ENCODE measurements at regions not wholly inside any gene's neighbourhood (a gene's known extent, or its start where the extent isn't known, plus 50 kb on each side); places are given as distances from the start of the nearest gene placed in this dataset.

- H3K9me3 Mint-ChIP-seq = peaks cover under 1 to 16% (median 3%) of the 10 kb centered on the region in 8 donors
- intact Hi-C loops (cut with micrococcal nuclease) = no loop called here
- ChIA-PET CTCF (ENCODE audit: partially characterized antibody) (no interaction called here), POLR2A (ENCODE audit: partially characterized antibody) (no interaction called here)
- Histone ChIP-seq H3K9me3 (ENCODE audit: control insufficient read depth in 1 of 2, low read length in 2 of 2) (no peaks in the 10 kb centered on the region), H3K27ac (ENCODE audit: low read depth, low read length) (no peak overlapping the region), H3K27me3 (ENCODE audit: insufficient read depth, low read length) (no peaks in the 10 kb centered on the region), H3K36me3 (ENCODE audit: insufficient read depth, low read length) (no peaks in the 10 kb centered on the region), H3K4me3 (ENCODE audit: low read length in 2 of 2) (no peak overlapping the region), H3K4me1 (ENCODE audit: insufficient read depth, low read length) (no peaks in the 10 kb centered on the region)
- DNase-seq = no peak
- H3K27ac Mint-ChIP-seq = no peak overlapping the region
- no peaks in the 10 kb centered on the region for H3K36me3 Mint-ChIP-seq
- H3K27me3 Mint-ChIP-seq = no peaks in the 10 kb centered on the region
- no peaks in the 10 kb centered on the region for H3K4me1 Mint-ChIP-seq
- no peak overlapping the region for H3K4me3 Mint-ChIP-seq
Measured at GRCh38 chr2:116132833-116133232, 1681.7 kb upstream of the DDX18 start.

DNA sequence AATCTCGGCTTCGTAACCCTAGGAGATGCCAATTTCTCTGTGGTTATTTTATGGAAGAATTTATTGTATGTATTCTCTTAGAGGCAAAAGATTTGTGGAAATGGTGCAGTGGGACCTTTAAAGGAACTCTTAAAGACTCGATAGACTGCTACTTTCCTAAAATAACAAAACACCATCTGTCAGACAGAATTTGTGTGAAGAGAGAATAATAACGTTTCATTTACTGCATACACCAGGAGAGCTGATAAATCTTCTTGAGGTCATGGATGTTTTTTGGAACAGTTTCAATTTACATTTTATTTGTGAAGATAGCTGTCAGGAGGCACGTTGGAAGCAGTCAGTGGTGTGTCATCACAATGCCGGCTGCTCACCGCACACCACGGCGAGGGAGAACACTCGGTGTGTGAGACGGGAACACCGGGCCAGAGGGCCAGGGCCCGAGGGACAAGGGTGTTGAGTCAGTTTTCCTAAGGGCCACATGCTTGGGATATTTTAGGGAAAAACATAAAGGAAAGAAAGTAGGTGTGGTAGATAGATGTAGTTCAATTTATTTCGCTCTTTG, 1681.0 kb upstream of the DDX18 start:
- Histone ChIP-seq H3K4me3 (ENCODE audit: low read length in 2 of 2) (no peak overlapping the region), H3K36me3 (ENCODE audit: insufficient read depth, low read length) (no peaks in the 10 kb centered on the region), H3K27ac (ENCODE audit: low read depth, low read length) (no peak overlapping the region), H3K27me3 (ENCODE audit: insufficient read depth, low read length) (no peaks in the 10 kb centered on the region), H3K4me1 (ENCODE audit: insufficient read depth, low read length) (no peaks in the 10 kb centered on the region), H3K9me3 (ENCODE audit: control insufficient read depth in 1 of 2, low read length in 2 of 2) (no peaks in the 10 kb centered on the region)
- POLR2A ChIA-PET (ENCODE audit: partially characterized antibody) = no interaction called here
- Mint-ChIP-seq H3K4me1 (no peaks in the 10 kb centered on the region), H3K27me3 (no peaks in the 10 kb centered on the region), H3K9me3 (peaks cover 0 to 18% (median 3%) of the 10 kb centered on the region in 8 donors), H3K27ac (no peak overlapping the region), H3K36me3 (no peaks in the 10 kb centered on the region), H3K4me3 (no peak overlapping the region)
- no peak for DNase-seq
- intact Hi-C loops (cut with micrococcal nuclease) = no loop called here
- CTCF ChIA-PET (ENCODE audit: partially characterized antibody) = no interaction called here

DNA sequence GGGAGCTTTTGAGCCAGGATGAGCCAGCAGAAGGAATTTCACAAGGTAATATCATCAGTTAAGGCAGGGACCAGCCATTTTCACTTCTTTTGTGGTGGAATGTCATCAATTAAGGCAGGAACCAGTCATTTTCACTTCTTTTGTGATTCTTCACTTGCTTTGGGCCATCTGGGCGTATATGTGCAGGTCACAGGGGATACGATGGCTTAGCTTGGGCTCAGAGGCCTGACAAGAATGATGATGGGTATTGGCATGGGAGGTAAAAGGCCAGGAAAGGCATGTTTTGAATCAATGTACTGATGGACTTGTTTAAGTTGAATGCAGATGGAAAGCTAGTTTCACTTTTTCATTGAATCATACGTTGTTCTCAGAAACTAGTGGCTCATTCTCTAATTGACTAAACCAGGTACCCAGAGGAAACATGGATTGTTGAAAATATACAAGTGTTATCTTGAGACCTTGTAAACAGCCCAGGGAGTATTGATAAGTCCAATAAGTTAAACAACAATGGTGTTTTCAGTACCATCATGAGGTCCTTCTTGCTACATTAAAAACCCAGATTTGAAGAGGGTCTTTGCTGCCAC, 1672.5 kb upstream of the DDX18 start:
- Histone ChIP-seq H3K36me3 (ENCODE audit: insufficient read depth, low read length) (no peaks in the 10 kb centered on the region), H3K27ac (ENCODE audit: low read depth, low read length) (no peak overlapping the region), H3K4me3 (ENCODE audit: low read length in 2 of 2) (no peak overlapping the region), H3K27me3 (ENCODE audit: insufficient read depth, low read length) (no peaks in the 10 kb centered on the region), H3K4me1 (ENCODE audit: insufficient read depth, low read length) (no peaks in the 10 kb centered on the region), H3K9me3 (ENCODE audit: control insufficient read depth in 1 of 2, low read length in 2 of 2) (no peaks in the 10 kb centered on the region)
- no peak overlapping the region for H3K27ac Mint-ChIP-seq
- H3K9me3 Mint-ChIP-seq = peaks cover 3 to 31% (median 10%) of the 10 kb centered on the region in 8 donors
- H3K4me3 Mint-ChIP-seq = no peak overlapping the region
- H3K27me3 Mint-ChIP-seq = no peaks in the 10 kb centered on the region
- no peaks in the 10 kb centered on the region for H3K36me3 Mint-ChIP-seq
- ChIA-PET CTCF (ENCODE audit: partially characterized antibody) (no interaction called here), POLR2A (ENCODE audit: partially characterized antibody) (no interaction called here)
- H3K4me1 Mint-ChIP-seq = no peaks in the 10 kb centered on the region
- intact Hi-C loops (cut with micrococcal nuclease) = no loop called here
- DNase-seq = no peak

DNA sequence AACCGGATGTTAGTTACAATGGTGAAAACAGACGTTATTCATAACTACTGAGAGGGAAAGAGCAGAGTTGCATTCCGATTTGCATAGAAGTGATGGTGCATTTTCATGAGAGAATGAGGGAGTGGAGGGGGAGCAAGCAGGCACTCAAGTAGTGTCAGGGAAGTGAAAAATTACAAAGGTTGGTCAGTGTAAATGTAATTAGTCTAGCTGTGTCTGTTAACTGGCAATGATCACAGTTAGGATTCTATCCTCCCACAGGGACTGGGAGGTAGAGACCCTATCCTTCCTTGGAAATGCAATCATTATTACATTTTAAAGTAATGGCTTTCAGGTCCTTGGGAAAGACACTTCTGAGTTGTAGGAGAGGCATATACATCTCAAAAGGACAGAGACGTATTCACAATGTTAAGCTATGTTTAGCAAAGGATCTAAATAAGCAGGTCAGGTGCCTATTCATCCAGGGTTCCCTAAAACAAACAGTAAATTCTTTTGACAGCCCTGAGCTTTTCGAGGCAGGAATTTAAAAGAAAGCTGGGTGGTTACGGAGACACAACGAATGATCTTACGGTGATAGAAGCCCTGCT, 1671.8 kb upstream of the DDX18 start:
- Histone ChIP-seq H3K36me3 (ENCODE audit: insufficient read depth, low read length) (no peaks in the 10 kb centered on the region), H3K4me3 (ENCODE audit: low read length in 2 of 2) (no peak overlapping the region), H3K27ac (ENCODE audit: low read depth, low read length) (no peak overlapping the region), H3K9me3 (ENCODE audit: control insufficient read depth in 1 of 2, low read length in 2 of 2) (no peaks in the 10 kb centered on the region), H3K27me3 (ENCODE audit: insufficient read depth, low read length) (no peaks in the 10 kb centered on the region), H3K4me1 (ENCODE audit: insufficient read depth, low read length) (no peaks in the 10 kb centered on the region)
- ChIA-PET CTCF (ENCODE audit: partially characterized antibody) (no interaction called here), POLR2A (ENCODE audit: partially characterized antibody) (no interaction called here)
- DNase-seq = no peak
- Mint-ChIP-seq H3K9me3 (peaks cover 3 to 28% (median 10%) of the 10 kb centered on the region in 8 donors), H3K4me3 (no peak overlapping the region), H3K27me3 (no peaks in the 10 kb centered on the region), H3K4me1 (no peaks in the 10 kb centered on the region), H3K36me3 (no peaks in the 10 kb centered on the region), H3K27ac (no peak overlapping the region)
- intact Hi-C loops (cut with micrococcal nuclease) = no loop called here

DNA sequence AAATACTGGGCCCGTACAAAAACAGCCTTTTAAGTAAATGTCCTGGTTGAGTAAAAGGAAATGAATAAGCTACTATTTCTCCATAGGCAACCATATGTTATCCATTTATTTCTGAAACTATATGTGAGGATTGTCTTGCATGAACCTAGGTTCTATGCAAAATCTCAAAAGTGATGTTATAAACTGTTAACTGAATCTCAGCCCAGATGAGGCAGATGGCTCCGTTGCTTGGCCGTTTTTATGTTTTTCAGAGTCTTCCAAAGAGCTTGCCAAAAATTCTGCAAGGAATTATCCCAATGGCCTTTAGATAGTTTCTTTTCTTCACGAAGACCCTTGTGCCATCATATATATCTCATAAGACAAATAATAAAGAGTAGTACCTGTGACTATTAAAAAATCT, 1669.5 kb upstream of the DDX18 start:
- Histone ChIP-seq H3K27ac (ENCODE audit: low read depth, low read length) (no peak overlapping the region), H3K36me3 (ENCODE audit: insufficient read depth, low read length) (no peaks in the 10 kb centered on the region), H3K9me3 (ENCODE audit: control insufficient read depth in 1 of 2, low read length in 2 of 2) (no peaks in the 10 kb centered on the region), H3K27me3 (ENCODE audit: insufficient read depth, low read length) (no peaks in the 10 kb centered on the region), H3K4me3 (ENCODE audit: low read length in 2 of 2) (no peak overlapping the region), H3K4me1 (ENCODE audit: insufficient read depth, low read length) (no peaks in the 10 kb centered on the region)
- ChIA-PET CTCF (ENCODE audit: partially characterized antibody) (interaction anchor here (1.3 kb wide), 1 partner anchor 10 kb away, joined by 3 read pairs; no protein-coding TSS in a partner anchor), POLR2A (ENCODE audit: partially characterized antibody) (no interaction called here)
- Mint-ChIP-seq H3K4me1 (no peaks in the 10 kb centered on the region), H3K36me3 (no peaks in the 10 kb centered on the region), H3K27me3 (no peaks in the 10 kb centered on the region), H3K27ac (no peak overlapping the region), H3K4me3 (no peak overlapping the region), H3K9me3 (peaks cover 2 to 24% (median 16%) of the 10 kb centered on the region in 8 donors)
- no peak for DNase-seq
- intact Hi-C loops (cut with micrococcal nuclease) = no loop called here

DNA sequence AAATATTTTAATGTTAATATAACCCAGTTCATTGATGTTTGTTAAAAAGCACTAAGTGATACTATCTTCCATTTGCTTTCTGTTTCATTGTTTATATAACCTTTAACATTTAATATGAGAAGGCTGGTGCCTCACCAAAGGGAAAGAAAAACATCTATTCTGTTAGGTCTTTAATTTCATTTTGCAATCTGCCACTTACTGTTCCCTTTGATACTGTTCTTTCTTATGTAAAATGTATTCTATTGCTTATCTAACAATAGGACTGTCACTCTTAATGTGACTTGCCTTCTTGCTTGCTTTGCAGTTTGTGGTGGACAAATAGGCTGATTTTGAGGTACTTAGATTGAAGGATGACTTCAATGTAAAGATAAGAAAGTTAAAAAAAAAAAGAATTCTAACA, 1666.1 kb upstream of the DDX18 start:
- Histone ChIP-seq H3K27ac (ENCODE audit: low read depth, low read length) (no peak overlapping the region), H3K9me3 (ENCODE audit: control insufficient read depth in 1 of 2, low read length in 2 of 2) (no peaks in the 10 kb centered on the region), H3K4me1 (ENCODE audit: insufficient read depth, low read length) (no peaks in the 10 kb centered on the region), H3K36me3 (ENCODE audit: insufficient read depth, low read length) (no peaks in the 10 kb centered on the region), H3K27me3 (ENCODE audit: insufficient read depth, low read length) (no peaks in the 10 kb centered on the region), H3K4me3 (ENCODE audit: low read length in 2 of 2) (no peak overlapping the region)
- no peaks in the 10 kb centered on the region for H3K4me1 Mint-ChIP-seq
- H3K36me3 Mint-ChIP-seq = no peaks in the 10 kb centered on the region
- H3K4me3 Mint-ChIP-seq = no peak overlapping the region
- H3K27me3 Mint-ChIP-seq = no peaks in the 10 kb centered on the region
- DNase-seq = no peak
- intact Hi-C loops (cut with micrococcal nuclease) = no loop called here
- peaks cover 3 to 25% (median 16%) of the 10 kb centered on the region in 8 donors for H3K9me3 Mint-ChIP-seq
- no peak overlapping the region for H3K27ac Mint-ChIP-seq
- POLR2A ChIA-PET (ENCODE audit: partially characterized antibody) = no interaction called here
- CTCF ChIA-PET (ENCODE audit: partially characterized antibody) = no interaction called here

GRCh38 chr2:116153729-116154128, 1660.8 kb upstream of the DDX18 start:
- H3K9me3 Mint-ChIP-seq = peaks cover 5 to 32% (median 15%) of the 10 kb centered on the region in 8 donors
- ChIA-PET POLR2A (ENCODE audit: partially characterized antibody) (no interaction called here), CTCF (ENCODE audit: partially characterized antibody) (no interaction called here)
- no peaks in the 10 kb centered on the region for H3K4me1 ChIP-seq (ENCODE audit: insufficient read depth, low read length)
- H3K27me3 Mint-ChIP-seq = no peaks in the 10 kb centered on the region
- H3K36me3 ChIP-seq (ENCODE audit: insufficient read depth, low read length) = no peaks in the 10 kb centered on the region
- H3K36me3 Mint-ChIP-seq = no peaks in the 10 kb centered on the region
- no peaks in the 10 kb centered on the region for H3K4me1 Mint-ChIP-seq
- intact Hi-C loops (cut with micrococcal nuclease) = no loop called here
- no peak overlapping the region for H3K4me3 Mint-ChIP-seq
- DNase-seq = no peak
- H3K4me3 ChIP-seq (ENCODE audit: low read length in 2 of 2) = no peak overlapping the region
- no peak overlapping the region for H3K27ac ChIP-seq (ENCODE audit: low read depth, low read length)
- H3K27me3 ChIP-seq (ENCODE audit: insufficient read depth, low read length) = no peaks in the 10 kb centered on the region
- no peak overlapping the region for H3K27ac Mint-ChIP-seq
- no peaks in the 10 kb centered on the region for H3K9me3 ChIP-seq (ENCODE audit: control insufficient read depth in 1 of 2, low read length in 2 of 2)

All from CD4-positive, alpha-beta memory T cell (primary cell).